ENCODE measurements at regions not wholly inside any gene's neighbourhood (a gene's known extent, or its start where the extent isn't known, plus 50 kb on each side); places are given as distances from the start of the nearest gene placed in this dataset.
"Not testable (repeated sequence)": the region's sequence is repeated elsewhere in the genome, so short reads cannot be mapped to it uniquely, and the experiment has no call there.

DNA sequence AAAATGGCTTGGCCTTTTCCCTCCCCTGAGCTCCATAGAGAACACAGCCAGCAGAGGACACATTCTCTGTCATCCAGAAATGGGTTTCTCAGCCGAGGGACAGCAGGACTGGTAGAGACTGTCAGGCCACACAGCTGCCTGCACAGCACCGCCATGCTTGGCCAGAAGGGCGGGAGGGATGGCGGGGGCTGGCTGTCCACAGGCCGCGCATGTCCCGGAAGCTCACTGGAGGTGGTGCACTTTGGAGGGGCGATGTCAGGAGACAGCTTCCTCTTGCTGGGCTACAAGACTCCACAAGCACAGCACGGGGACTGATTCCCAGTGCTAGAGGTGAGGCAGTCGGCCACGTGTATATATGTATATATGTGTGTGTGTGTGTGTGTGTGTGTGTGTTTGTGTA is 125.3 kb downstream of the GOLGA6L4 start:
- WGBS, result no CpG with 5 or more reads among the region's 11 CpGs
- H3K4me3 ChIP-seq (ENCODE audit: low read length); H3K4me1 ChIP-seq (ENCODE audit: insufficient read depth, low read length); H3K9ac ChIP-seq (ENCODE audit: low read depth, low read length); H3K36me3 ChIP-seq (ENCODE audit: insufficient read depth, low read length); H3K27me3 ChIP-seq (ENCODE audit: insufficient read depth, low read length); H3K9me3 ChIP-seq (ENCODE audit: insufficient read depth, low read depth, low read length); H3K27ac ChIP-seq (ENCODE audit: low read depth, low read length): not testable (repeated sequence)

DNA sequence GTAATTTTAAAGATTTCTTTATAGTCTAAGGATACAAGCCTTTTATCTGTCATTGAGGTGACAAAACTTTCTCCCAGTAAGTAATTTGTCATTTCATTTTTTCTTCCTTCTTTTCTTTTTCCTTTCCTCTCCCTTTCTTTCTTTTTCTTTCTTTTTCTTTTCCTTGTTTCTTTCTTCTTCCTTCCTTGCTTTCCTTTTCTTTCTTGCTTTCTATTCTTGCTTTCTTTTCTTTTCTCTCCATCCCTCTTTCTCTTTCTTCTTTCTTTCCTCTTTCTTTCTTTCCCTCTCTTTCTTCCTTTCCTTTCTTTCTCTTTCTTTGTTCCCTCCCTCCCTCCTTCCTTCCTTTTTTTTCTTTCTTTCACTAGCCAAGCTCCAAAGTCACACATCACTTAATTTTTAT is 148.8 kb downstream of the GOLGA6L4 start:
- H3K4me3 ChIP-seq (ENCODE audit: low read length); H3K27me3 ChIP-seq (ENCODE audit: insufficient read depth, low read length); H3K9me3 ChIP-seq (ENCODE audit: insufficient read depth, low read depth, low read length); H3K9ac ChIP-seq (ENCODE audit: low read depth, low read length); H3K4me1 ChIP-seq (ENCODE audit: insufficient read depth, low read length); H3K27ac ChIP-seq (ENCODE audit: low read depth, low read length); H3K36me3 ChIP-seq (ENCODE audit: insufficient read depth, low read length): not testable (repeated sequence)

GRCh38 chr15:84387086-84387485 is 151.5 kb downstream of the GOLGA6L4 start:
- Histone ChIP-seq H3K36me3 (ENCODE audit: insufficient read depth, low read length) (no peaks in the 10 kb centered on the region), H3K9ac (ENCODE audit: low read depth, low read length) (no peak overlapping the region), H3K27me3 (ENCODE audit: insufficient read depth, low read length) (no peaks in the 10 kb centered on the region), H3K27ac (ENCODE audit: low read depth, low read length) (no peak overlapping the region), H3K9me3 (ENCODE audit: insufficient read depth, low read depth, low read length) (no peaks in the 10 kb centered on the region), H3K4me3 (ENCODE audit: low read length) (no peak overlapping the region), H3K4me1 (ENCODE audit: insufficient read depth, low read length) (no peaks in the 10 kb centered on the region)
- WGBS, result 68% methylated on average over 8 of the region's 8 CpGs

DNA sequence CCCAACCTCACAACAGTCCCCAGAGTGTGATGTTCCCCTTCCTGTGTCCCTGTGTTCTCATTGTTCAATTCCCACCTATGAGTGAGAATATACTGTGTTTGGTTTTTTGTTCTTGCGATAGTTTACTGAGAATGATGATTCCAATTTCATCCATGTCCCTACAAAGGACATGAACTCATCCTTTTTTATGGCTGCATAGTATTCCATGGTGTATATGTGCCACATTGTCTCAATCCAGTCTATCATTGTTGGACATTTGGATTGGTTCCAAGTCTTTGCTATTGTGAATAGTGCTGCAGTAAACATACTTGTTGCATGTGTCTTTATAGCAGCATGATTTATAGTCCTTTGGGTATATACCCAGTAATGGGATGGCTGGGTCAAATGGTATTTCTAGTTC is 152.6 kb downstream of the GOLGA6L4 start:
- not testable (repeated sequence) for H3K27ac ChIP-seq (ENCODE audit: low read depth, low read length); H3K36me3 ChIP-seq (ENCODE audit: insufficient read depth, low read length); H3K9ac ChIP-seq (ENCODE audit: low read depth, low read length); H3K27me3 ChIP-seq (ENCODE audit: insufficient read depth, low read length); H3K9me3 ChIP-seq (ENCODE audit: insufficient read depth, low read depth, low read length); H3K4me3 ChIP-seq (ENCODE audit: low read length); H3K4me1 ChIP-seq (ENCODE audit: insufficient read depth, low read length)
- no CpG with 5 or more reads among the region's 1 CpG for WGBS

DNA sequence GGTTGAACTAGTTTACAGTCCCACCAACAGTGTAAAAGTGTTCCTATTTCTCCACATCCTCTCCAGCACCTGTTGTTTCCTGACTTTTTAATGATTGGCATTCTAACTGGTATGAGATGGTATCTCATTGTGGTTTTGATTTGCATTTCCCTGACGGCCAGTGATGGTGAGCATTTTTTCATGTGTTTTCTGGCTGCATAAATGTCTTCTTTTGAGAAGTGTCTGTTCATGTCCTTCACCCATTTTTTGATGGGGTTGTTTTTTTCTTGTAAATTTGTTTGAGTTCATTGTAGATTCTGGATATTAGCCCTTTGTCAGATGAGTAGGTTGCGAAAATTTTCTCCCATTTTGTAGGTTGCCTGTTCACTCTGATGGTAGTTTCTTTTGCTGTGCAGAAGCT is 153.1 kb downstream of the GOLGA6L4 start:
- no CpG with 5 or more reads among the region's 2 CpGs for WGBS
- H3K4me1 ChIP-seq (ENCODE audit: insufficient read depth, low read length); H3K27ac ChIP-seq (ENCODE audit: low read depth, low read length); H3K36me3 ChIP-seq (ENCODE audit: insufficient read depth, low read length); H3K27me3 ChIP-seq (ENCODE audit: insufficient read depth, low read length); H3K9me3 ChIP-seq (ENCODE audit: insufficient read depth, low read depth, low read length); H3K9ac ChIP-seq (ENCODE audit: low read depth, low read length); H3K4me3 ChIP-seq (ENCODE audit: low read length): not testable (repeated sequence)

GRCh38 chr15:84390324-84390723 is 154.8 kb downstream of the GOLGA6L4 start:
- H3K4me1 ChIP-seq (ENCODE audit: insufficient read depth, low read length); H3K27ac ChIP-seq (ENCODE audit: low read depth, low read length); H3K9me3 ChIP-seq (ENCODE audit: insufficient read depth, low read depth, low read length); H3K4me3 ChIP-seq (ENCODE audit: low read length); H3K27me3 ChIP-seq (ENCODE audit: insufficient read depth, low read length); H3K36me3 ChIP-seq (ENCODE audit: insufficient read depth, low read length); H3K9ac ChIP-seq (ENCODE audit: low read depth, low read length): not testable (repeated sequence)
- 87% methylated on average over 4 of the region's 4 CpGs for WGBS

- H3K27ac ChIP-seq (ENCODE audit: low read depth, low read length), result no peak overlapping the region
- no peaks in the 10 kb centered on the region for H3K36me3 ChIP-seq (ENCODE audit: insufficient read depth, low read length)
- H3K4me3 ChIP-seq (ENCODE audit: low read length), result no peak overlapping the region
- 93% methylated on average over 3 of the region's 3 CpGs for WGBS
- no peak overlapping the region for H3K9ac ChIP-seq (ENCODE audit: low read depth, low read length)
- H3K27me3 ChIP-seq (ENCODE audit: insufficient read depth, low read length), result no peaks in the 10 kb centered on the region
- no peaks in the 10 kb centered on the region for H3K4me1 ChIP-seq (ENCODE audit: insufficient read depth, low read length)
- H3K9me3 ChIP-seq (ENCODE audit: insufficient read depth, low read depth, low read length), result no peaks in the 10 kb centered on the region
These were observed 155.6 kb downstream of the GOLGA6L4 start for GRCh38 chr15:84391191-84391590.

- not testable (repeated sequence) for H3K27me3 ChIP-seq (ENCODE audit: insufficient read depth, low read length); H3K4me3 ChIP-seq (ENCODE audit: low read length); H3K4me1 ChIP-seq (ENCODE audit: insufficient read depth, low read length); H3K36me3 ChIP-seq (ENCODE audit: insufficient read depth, low read length); H3K27ac ChIP-seq (ENCODE audit: low read depth, low read length); H3K9ac ChIP-seq (ENCODE audit: low read depth, low read length); H3K9me3 ChIP-seq (ENCODE audit: insufficient read depth, low read depth, low read length)
- WGBS, result 91% methylated on average over 6 of the region's 7 CpGs
These were observed 156.4 kb downstream of the GOLGA6L4 start for GRCh38 chr15:84392020-84392419.

DNA sequence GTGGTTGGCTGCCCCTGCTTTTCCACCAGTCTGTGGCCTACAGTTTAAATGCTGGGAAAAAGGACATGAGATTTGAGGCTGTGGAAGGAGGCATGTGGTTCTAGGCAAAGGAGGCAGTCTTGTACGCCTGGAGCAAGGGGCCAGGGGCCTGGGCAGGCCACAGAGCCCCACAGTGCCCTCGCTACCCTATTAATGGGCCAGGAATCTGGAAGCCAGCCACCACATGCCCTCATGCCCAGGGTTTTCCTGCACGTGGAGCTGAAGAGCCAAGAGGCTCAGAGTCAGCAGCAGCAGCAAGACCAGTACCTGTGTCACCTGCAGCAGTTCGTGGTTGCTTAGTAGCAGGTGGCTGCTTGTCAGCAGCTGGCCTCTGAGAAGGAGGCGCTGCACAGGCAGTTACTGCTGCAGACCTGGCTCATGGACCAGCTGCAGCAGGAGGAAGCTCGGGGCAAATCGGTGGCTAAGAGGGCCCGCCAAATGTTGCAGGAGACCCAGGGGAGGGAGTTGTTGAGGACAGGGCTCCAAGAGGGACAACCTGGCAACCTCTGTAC is 157.9 kb downstream of the GOLGA6L4 start:
- not testable (repeated sequence) for H3K27ac ChIP-seq (ENCODE audit: low read depth, low read length); H3K4me3 ChIP-seq (ENCODE audit: low read length); H3K36me3 ChIP-seq (ENCODE audit: insufficient read depth, low read length); H3K9me3 ChIP-seq (ENCODE audit: insufficient read depth, low read depth, low read length); H3K27me3 ChIP-seq (ENCODE audit: insufficient read depth, low read length); H3K9ac ChIP-seq (ENCODE audit: low read depth, low read length); H3K4me1 ChIP-seq (ENCODE audit: insufficient read depth, low read length)
- WGBS, result 85% methylated on average over 8 of the region's 8 CpGs

DNA sequence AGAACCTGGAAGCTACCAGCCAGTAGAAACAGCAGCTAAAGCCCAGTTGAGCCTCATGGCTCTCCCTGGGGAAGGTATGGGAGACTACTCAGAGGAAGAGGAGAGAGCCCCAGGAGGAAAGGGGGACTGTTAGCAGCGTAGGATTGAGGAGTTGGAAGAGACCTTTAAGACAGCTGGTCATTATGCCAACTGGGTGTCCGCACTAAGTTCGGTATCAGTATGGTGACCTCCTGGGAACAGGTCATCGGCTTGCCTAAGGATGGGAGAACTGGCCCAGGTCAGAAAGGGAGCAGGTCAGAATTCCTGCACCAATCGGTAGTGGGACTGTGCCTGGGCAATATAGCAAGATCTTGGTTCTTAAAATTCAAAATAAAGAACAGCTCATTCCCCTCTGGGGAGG is 158.4 kb downstream of the GOLGA6L4 start:
- H3K9ac ChIP-seq (ENCODE audit: low read depth, low read length); H3K27ac ChIP-seq (ENCODE audit: low read depth, low read length); H3K4me3 ChIP-seq (ENCODE audit: low read length); H3K27me3 ChIP-seq (ENCODE audit: insufficient read depth, low read length); H3K4me1 ChIP-seq (ENCODE audit: insufficient read depth, low read length); H3K36me3 ChIP-seq (ENCODE audit: insufficient read depth, low read length); H3K9me3 ChIP-seq (ENCODE audit: insufficient read depth, low read depth, low read length): not testable (repeated sequence)
- 89% methylated on average over 3 of the region's 5 CpGs for WGBS

GRCh38 chr15:84395384-84395783 is 159.8 kb downstream of the GOLGA6L4 start:
- not testable (repeated sequence) for H3K27ac ChIP-seq (ENCODE audit: low read depth, low read length); H3K9me3 ChIP-seq (ENCODE audit: insufficient read depth, low read depth, low read length); H3K36me3 ChIP-seq (ENCODE audit: insufficient read depth, low read length); H3K4me1 ChIP-seq (ENCODE audit: insufficient read depth, low read length); H3K4me3 ChIP-seq (ENCODE audit: low read length); H3K27me3 ChIP-seq (ENCODE audit: insufficient read depth, low read length); H3K9ac ChIP-seq (ENCODE audit: low read depth, low read length)
- 94% methylated on average over 4 of the region's 11 CpGs for WGBS

DNA sequence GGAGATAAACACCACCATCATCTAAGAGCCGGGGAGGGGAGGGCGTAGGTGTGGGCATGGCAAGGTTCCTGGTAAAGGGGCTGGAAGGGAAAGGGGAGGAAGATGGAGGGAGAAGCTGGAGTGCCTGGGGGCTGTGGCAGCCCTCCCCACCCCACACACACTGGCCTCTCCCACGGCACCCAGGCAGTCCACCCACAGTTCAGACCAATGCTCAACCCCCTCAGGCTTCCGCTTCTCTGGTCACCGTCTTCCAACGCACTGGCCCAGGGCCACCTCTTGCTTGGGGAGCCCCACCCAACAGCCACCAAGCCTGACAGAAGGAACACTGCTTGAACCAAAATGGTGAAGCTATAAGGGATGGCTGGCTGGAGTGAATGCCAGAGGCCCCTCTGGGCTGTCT is 160.3 kb downstream of the GOLGA6L4 start:
- H3K36me3 ChIP-seq (ENCODE audit: insufficient read depth, low read length); H3K27ac ChIP-seq (ENCODE audit: low read depth, low read length); H3K4me1 ChIP-seq (ENCODE audit: insufficient read depth, low read length); H3K9me3 ChIP-seq (ENCODE audit: insufficient read depth, low read depth, low read length); H3K4me3 ChIP-seq (ENCODE audit: low read length); H3K9ac ChIP-seq (ENCODE audit: low read depth, low read length); H3K27me3 ChIP-seq (ENCODE audit: insufficient read depth, low read length): not testable (repeated sequence)
- WGBS, result 86% methylated on average over 4 of the region's 6 CpGs

Data from HUES64 (cell line).